Naive thymus-derived CD4-positive, alpha-beta T cell (primary cell): ENCODE measurements at regions not wholly inside any gene's neighbourhood (a gene's known extent, or its start where the extent isn't known, plus 50 kb on each side); places are given as distances from the start of the nearest gene placed in this dataset.

Source experiments
- ATAC-seq: fragments of 150-1000 bp; cut with Tn5 transposase; 2 replicates; pipeline ENCODE4 v1.10.0; 2021; ENCODE audit warnings: mild to moderate bottlenecking, moderate library complexity
- CTCF ChIA-PET: fragments of 350-600 bp; sonication (Branson Sonifier 250); formaldehyde crosslinking; loops from one replicate; lab custom pipeline; 2021; ENCODE audit warnings: antibody characterized with exemption; lab: Charles Lee
- POLR2A ChIA-PET: fragments of 350-600 bp; sonication (Branson Sonifier 250); formaldehyde crosslinking; loops from one replicate; lab custom pipeline; 2021; ENCODE audit warnings: antibody characterized with exemption, inconsistent platforms; lab: Charles Lee
- DNase-seq, 9 donors: peaks; one replicate each; pipeline versions ENCODE4 v3.0.0 to v3.0.0-alpha.2; 2020 to 2022; ENCODE audit warnings: mixed read lengths in 1 of 9
- H3K27ac ChIP-seq: one replicate; pipeline ENCODE4 v1.7.0; 2013; ENCODE audit warnings: mild to moderate bottlenecking, low read depth, low read length, moderate library complexity
- H3K27me3 ChIP-seq, 2 donors: one replicate each; pipeline ENCODE4 v1.7.0; 2013; ENCODE audit warnings: low read length in 2 of 2, mild to moderate bottlenecking in 2 of 2, moderate library complexity in 2 of 2; ENCODE audit not compliant: control insufficient read depth in 2 of 2, insufficient read depth in 2 of 2
- H3K36me3 ChIP-seq, 3 experiments: 1 replicate in 2 of 3; 2 replicates in 1 of 3; pipeline ENCODE4 v1.7.0; 2013; ENCODE audit warnings: low read length in 3 of 3, mild to moderate bottlenecking in 3 of 3, moderate library complexity in 1 of 3; ENCODE audit not compliant: insufficient read depth in 3 of 3, control insufficient read depth in 2 of 3
- H3K4me1 ChIP-seq, 2 donors: one replicate each; pipeline ENCODE4 v1.7.0; 2013; ENCODE audit warnings: low read length in 2 of 2, mild to moderate bottlenecking in 2 of 2, moderate library complexity in 1 of 2; ENCODE audit not compliant: control insufficient read depth in 2 of 2, insufficient read depth in 2 of 2
- H3K4me3 ChIP-seq: 2 replicates; pipeline ENCODE4 v1.7.0; 2013; ENCODE audit warnings: mild to moderate bottlenecking, low read length
- H3K9me3 ChIP-seq, 3 experiments: 1 replicate in 2 of 3; 2 replicates in 1 of 3; pipeline ENCODE4 v1.7.0; 2013; ENCODE audit warnings: low read length in 3 of 3; ENCODE audit not compliant: control insufficient read depth in 2 of 3
- H3K27ac Mint-ChIP-seq, 9 donors: one replicate each; pipeline ENCODE4 v1.8.0; 2020 to 2022; ENCODE audit warnings: mixed read lengths in 9 of 9, mild to moderate bottlenecking in 8 of 9, moderate library complexity in 5 of 9, inconsistent platforms in 2 of 9
- H3K27me3 Mint-ChIP-seq, 5 donors: one replicate each; pipeline ENCODE4 v1.8.0; 2021 to 2022; ENCODE audit warnings: mixed read lengths in 5 of 5, mild to moderate bottlenecking in 1 of 5
- H3K36me3 Mint-ChIP-seq, 5 donors: one replicate each; pipeline ENCODE4 v1.8.0; 2020 to 2022; ENCODE audit warnings: mixed read lengths in 5 of 5, mild to moderate bottlenecking in 3 of 5, inconsistent platforms in 1 of 5
- H3K4me1 Mint-ChIP-seq, 7 donors: one replicate each; pipeline ENCODE4 v1.8.0; 2020 to 2022; ENCODE audit warnings: mixed read lengths in 7 of 7, mild to moderate bottlenecking in 3 of 7, inconsistent platforms in 1 of 7
- H3K4me3 Mint-ChIP-seq, 10 donors: one replicate each; pipeline ENCODE4 v1.8.0; 2020 to 2022; ENCODE audit warnings: mild to moderate bottlenecking in 10 of 10, mixed read lengths in 10 of 10, moderate library complexity in 6 of 10, inconsistent platforms in 2 of 10
- H3K9me3 Mint-ChIP-seq, 11 donors: one replicate each; pipeline ENCODE4 v1.8.0; 2020 to 2022; ENCODE audit warnings: mixed read lengths in 11 of 11, mild to moderate bottlenecking in 4 of 11, inconsistent platforms in 1 of 11, moderate library complexity in 1 of 11
- intact Hi-C, 2 donors: fragments of 100-400 bp; cut with micrococcal nuclease; formaldehyde crosslinking; loops; one replicate each; pipeline ENCODE4 v1.15.1; 2023

DNA sequence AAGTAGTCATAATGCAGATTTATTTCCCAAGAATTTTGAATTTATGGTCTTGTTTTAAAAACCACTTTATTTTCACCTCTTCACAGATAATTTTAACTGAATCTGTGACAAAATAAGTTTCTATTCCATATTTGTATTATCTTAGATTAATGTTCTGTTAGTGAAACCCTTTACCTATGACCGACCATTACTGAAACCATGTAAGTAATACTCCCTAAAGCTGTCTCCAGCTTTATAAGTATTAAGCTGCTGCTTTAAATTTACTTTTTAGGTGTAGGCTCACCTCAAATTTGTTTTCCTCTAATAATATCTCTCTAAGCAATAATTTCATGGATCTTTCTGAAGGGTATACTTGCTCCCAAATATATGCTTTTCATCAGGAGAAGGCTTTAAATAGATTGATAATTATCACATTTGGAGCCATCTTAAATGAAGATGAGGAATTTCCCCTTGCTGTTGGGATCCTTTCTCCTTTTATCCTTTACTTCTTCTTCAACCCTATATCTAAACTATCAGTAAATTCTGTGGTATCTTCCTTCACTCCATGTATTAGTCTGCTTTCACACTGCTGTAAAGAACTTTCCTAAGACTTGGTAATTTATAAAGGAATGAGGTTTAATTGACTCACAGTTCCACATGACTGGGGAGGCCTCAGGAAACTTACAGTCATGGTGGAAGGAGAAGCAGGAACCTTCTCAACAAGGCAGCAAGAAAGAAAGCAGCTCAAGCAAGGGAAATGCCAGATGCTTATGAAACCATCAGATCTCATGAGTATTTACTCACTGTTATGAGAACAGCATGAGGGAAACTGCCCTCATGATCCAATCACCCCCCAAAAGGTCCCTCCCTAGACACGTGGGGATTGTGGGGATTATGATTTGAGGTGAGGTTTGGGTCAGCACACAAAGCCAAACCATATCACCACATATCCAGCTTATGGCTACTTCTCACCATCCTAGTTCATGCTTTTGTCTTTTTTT, 92.3 kb upstream of the P2RY1 start:
- Histone ChIP-seq H3K27me3 (no peaks in the 10 kb centered on the region), H3K36me3 (no peaks in the 10 kb centered on the region), H3K9me3 (no peaks in the 10 kb centered on the region), H3K27ac (no peak overlapping the region), H3K4me1 (no peaks in the 10 kb centered on the region), H3K4me3 (no peak overlapping the region)
- POLR2A ChIA-PET, result no interaction called here
- ATAC-seq (no peak), DNase-seq (no peak)
- Mint-ChIP-seq H3K9me3 (peaks cover 0 to 6% (median 0%) of the 10 kb centered on the region in 11 donors), H3K27ac (no peak overlapping the region), H3K27me3 (peaks cover 5 to 18% (median 13%) of the 10 kb centered on the region in 5 donors), H3K4me1 (peaks cover 0 to 2% (median 0%) of the 10 kb centered on the region in 7 donors), H3K36me3 (no peaks in the 10 kb centered on the region), H3K4me3 (no peak overlapping the region)
- intact Hi-C loops, result no loop called here
- CTCF ChIA-PET, result no interaction called here

- Mint-ChIP-seq H3K27me3 (peaks cover 2 to 26% (median 10%) of the 10 kb centered on the region in 5 donors), H3K4me1 (no peaks in the 10 kb centered on the region), H3K36me3 (no peaks in the 10 kb centered on the region), H3K4me3 (no peak overlapping the region), H3K9me3 (peaks cover 0 to 16% (median 11%) of the 10 kb centered on the region in 11 donors), H3K27ac (peak overlapping the region in 1 of 9 donors; percentile 43)
- ATAC-seq (no peak), DNase-seq (no peak)
- H3K4me1 ChIP-seq, result no peaks in the 10 kb centered on the region
- no peak overlapping the region for H3K4me3 ChIP-seq
- H3K27me3 ChIP-seq, result no peaks in the 10 kb centered on the region
- no peak overlapping the region for H3K27ac ChIP-seq
- intact Hi-C loops, result no loop called here
- no peaks in the 10 kb centered on the region for H3K9me3 ChIP-seq
- H3K36me3 ChIP-seq, result no peaks in the 10 kb centered on the region
- ChIA-PET CTCF (no interaction called here), POLR2A (no interaction called here)
Measured at GRCh38 chr3:152745646-152746045, 89.3 kb upstream of the P2RY1 start.

GRCh38 chr3:152754303-152754702, 80.6 kb upstream of the P2RY1 start:
- DNase-seq, result no peak
- no peaks in the 10 kb centered on the region for H3K4me1 ChIP-seq
- no peak for ATAC-seq
- no peaks in the 10 kb centered on the region for H3K9me3 ChIP-seq
- H3K27me3 ChIP-seq, result no peaks in the 10 kb centered on the region
- Mint-ChIP-seq H3K36me3 (no peaks in the 10 kb centered on the region), H3K4me3 (no peak overlapping the region), H3K4me1 (no peaks in the 10 kb centered on the region), H3K9me3 (peaks cover 0 to 10% (median 4%) of the 10 kb centered on the region in 11 donors), H3K27me3 (peaks cover 0 to 5% (median 0%) of the 10 kb centered on the region in 5 donors), H3K27ac (no peak overlapping the region)
- POLR2A ChIA-PET, result no interaction called here
- H3K36me3 ChIP-seq, result no peaks in the 10 kb centered on the region
- H3K27ac ChIP-seq, result no peak overlapping the region
- H3K4me3 ChIP-seq, result no peak overlapping the region
- CTCF ChIA-PET, result no interaction called here
- intact Hi-C loops, result no loop called here

DNA sequence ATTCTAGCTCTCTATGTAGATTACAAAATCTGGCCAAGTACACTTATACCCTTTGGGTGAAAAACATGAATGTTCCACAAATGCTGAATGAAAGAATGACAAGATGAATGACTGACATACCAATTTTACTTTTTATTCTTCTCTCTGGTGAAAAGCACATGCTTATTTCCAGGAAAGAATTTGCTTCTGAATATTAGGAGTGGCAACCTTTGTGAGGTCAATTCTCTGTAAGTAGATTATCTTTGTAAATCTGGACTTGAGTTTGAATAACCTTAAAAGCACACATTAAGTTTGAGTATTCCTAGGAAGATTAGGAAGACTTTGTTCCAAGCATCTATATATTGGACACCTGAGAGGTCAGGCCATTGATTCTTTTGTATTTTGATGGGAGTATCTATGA, 78.1 kb upstream of the P2RY1 start:
- no peaks in the 10 kb centered on the region for H3K9me3 Mint-ChIP-seq

DNA sequence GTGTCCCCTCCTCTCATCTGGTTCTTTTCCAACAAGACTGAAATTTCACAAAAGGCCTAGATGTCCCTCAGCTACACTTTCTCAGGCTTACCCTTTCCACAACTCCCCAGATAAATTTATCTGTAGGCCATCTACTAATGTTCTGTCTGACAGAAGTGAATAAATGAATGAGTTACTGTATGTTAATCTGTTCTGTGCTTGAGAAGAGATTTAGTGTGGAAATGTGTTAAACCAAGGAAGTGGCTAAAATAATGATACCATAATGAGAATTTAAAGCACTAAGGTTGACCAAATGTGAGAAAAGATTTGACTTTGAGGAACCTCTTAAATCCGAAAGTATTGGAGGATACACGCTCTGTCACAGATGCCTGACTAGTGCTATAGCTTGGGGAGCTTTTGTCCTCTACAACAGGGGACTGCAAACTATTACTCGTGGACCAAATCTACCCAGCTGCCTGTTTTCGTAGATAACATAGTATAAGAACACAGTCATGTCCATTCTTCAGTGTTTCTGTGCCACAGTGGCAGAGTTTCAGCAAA, 74.8 kb upstream of the P2RY1 start:
- peaks cover 0 to 2% (median 0%) of the 10 kb centered on the region in 5 donors for H3K36me3 Mint-ChIP-seq
- Histone ChIP-seq H3K4me1 (no peaks in the 10 kb centered on the region), H3K9me3 (no peaks in the 10 kb centered on the region), H3K27ac (no peak overlapping the region), H3K36me3 (no peaks in the 10 kb centered on the region), H3K27me3 (no peaks in the 10 kb centered on the region), H3K4me3 (no peak overlapping the region)
- ChIA-PET CTCF (no interaction called here), POLR2A (no interaction called here)
- no peaks in the 10 kb centered on the region for H3K4me1 Mint-ChIP-seq
- intact Hi-C loops, result no loop called here
- no peak overlapping the region for H3K4me3 Mint-ChIP-seq
- H3K9me3 Mint-ChIP-seq, result peaks cover 4 to 13% (median 6%) of the 10 kb centered on the region in 11 donors
- peaks cover 0 to 5% (median 0%) of the 10 kb centered on the region in 5 donors for H3K27me3 Mint-ChIP-seq
- no peak for ATAC-seq
- DNase-seq, result no peak
- no peak overlapping the region for H3K27ac Mint-ChIP-seq

More for the DNA sequence above, 78.1 kb upstream of the P2RY1 start:
- H3K4me3 Mint-ChIP-seq, result no peak overlapping the region
- Histone ChIP-seq H3K36me3 (no peaks in the 10 kb centered on the region), H3K27ac (no peak overlapping the region), H3K9me3 (no peaks in the 10 kb centered on the region), H3K4me3 (no peak overlapping the region), H3K4me1 (no peaks in the 10 kb centered on the region), H3K27me3 (no peaks in the 10 kb centered on the region)
- peaks cover 0 to 5% (median 0%) of the 10 kb centered on the region in 5 donors for H3K27me3 Mint-ChIP-seq
- intact Hi-C loops, result no loop called here
- POLR2A ChIA-PET, result no interaction called here
- no peaks in the 10 kb centered on the region for H3K4me1 Mint-ChIP-seq
- no peak overlapping the region for H3K27ac Mint-ChIP-seq
- CTCF ChIA-PET, result no interaction called here
- no peaks in the 10 kb centered on the region for H3K36me3 Mint-ChIP-seq
- DNase-seq, result no peak
- no peak for ATAC-seq

DNA sequence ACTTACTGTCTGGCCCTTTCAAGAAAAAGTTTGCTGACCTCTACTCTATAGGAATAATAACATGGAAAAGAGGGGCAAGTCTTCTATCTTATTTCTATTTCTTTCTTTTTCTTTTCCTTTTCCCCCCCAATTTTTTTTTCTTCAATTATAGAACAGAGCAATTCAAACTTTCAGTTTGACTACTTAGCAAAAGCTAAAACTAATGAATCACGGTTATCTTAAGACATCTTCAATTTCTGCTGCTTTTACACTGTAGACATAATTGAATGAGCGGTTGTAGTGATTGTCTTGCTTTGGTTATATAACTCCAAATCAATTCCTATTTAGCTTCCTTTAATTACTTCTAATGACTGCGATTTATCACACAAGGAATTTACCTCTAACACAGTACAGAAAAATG, 74.3 kb upstream of the P2RY1 start:
- no peaks in the 10 kb centered on the region for H3K36me3 ChIP-seq
- DNase-seq (no peak), ATAC-seq (no peak)
- no peak overlapping the region for H3K4me3 ChIP-seq
- no peak overlapping the region for H3K27ac Mint-ChIP-seq
- CTCF ChIA-PET, result no interaction called here
- POLR2A ChIA-PET, result no interaction called here
- H3K9me3 ChIP-seq, result no peaks in the 10 kb centered on the region
- H3K36me3 Mint-ChIP-seq, result peaks cover 0 to 2% (median 0%) of the 10 kb centered on the region in 5 donors
- no peak overlapping the region for H3K4me3 Mint-ChIP-seq
- no peaks in the 10 kb centered on the region for H3K4me1 ChIP-seq
- H3K27ac ChIP-seq, result no peak overlapping the region
- no peaks in the 10 kb centered on the region for H3K27me3 ChIP-seq
- peaks cover 0 to 7% (median 0%) of the 10 kb centered on the region in 5 donors for H3K27me3 Mint-ChIP-seq
- intact Hi-C loops, result no loop called here
- H3K9me3 Mint-ChIP-seq, result peaks cover 4 to 18% (median 7%) of the 10 kb centered on the region in 11 donors
- no peaks in the 10 kb centered on the region for H3K4me1 Mint-ChIP-seq
